Lower leg skin (tissue), 3 donors: ENCODE measurements at regions not wholly inside any gene's neighbourhood (a gene's known extent, or its start where the extent isn't known, plus 50 kb on each side); places are given as distances from the start of the nearest gene placed in this dataset.

Source experiments
- CTCF ChIP-seq, 3 donors: fragments of 450-650 bp; IDR thresholded peaks; one replicate each; pipeline ENCODE4 v1.5.1; 2016; ENCODE audit warnings: antibody characterized with exemption in 3 of 3, mild to moderate bottlenecking in 3 of 3, moderate library complexity in 2 of 3
- POLR2A ChIP-seq, 2 donors: fragments of 450-650 bp; IDR thresholded peaks; one replicate each; pipeline ENCODE4 v1.6.1; 2016 to 2017; ENCODE audit warnings: antibody characterized with exemption in 2 of 2, mild to moderate bottlenecking in 1 of 2, moderate library complexity in 1 of 2

GRCh38 chr10:78269060-78269459 lies 235.4 kb downstream of the RPS24 start:
- no peak for TF ChIP-seq CTCF (IDR thresholded peaks at IDR 0.05)
- no peak for TF ChIP-seq POLR2A (IDR thresholded peaks at IDR 0.05)
